Right lobe of liver (tissue), 6 donors: ENCODE measurements at regions not wholly inside any gene's neighbourhood (a gene's known extent, or its start where the extent isn't known, plus 50 kb on each side); places are given as distances from the start of the nearest gene placed in this dataset.
"Not testable (repeated sequence)": the region's sequence is repeated elsewhere in the genome, so short reads cannot be mapped to it uniquely, and the experiment has no call there.

Source experiments
- ATAC-seq, 4 donors: fragments of 200-7000 bp; cut with Tn5 transposase; one replicate each; pipeline ENCODE4 v1.9.1; 2020; ENCODE audit warnings: mild to moderate bottlenecking in 4 of 4, moderate library complexity in 4 of 4
- DNase-seq, 3 donors: peaks; one replicate each; pipeline ENCODE4 v3.0.0-alpha.2; 2020
- H3K27ac ChIP-seq, 3 donors: fragments of 200-600 bp; one replicate each; pipeline ENCODE4 v1.8.0; 2022
- H3K27me3 ChIP-seq, 2 donors: fragments of 200-600 bp; one replicate each; pipeline ENCODE4 v1.8.0; 2022
- H3K36me3 ChIP-seq, 4 donors: fragments of 200-600 bp; sonication (generic) in 1 of 4; one replicate each; pipeline versions ENCODE4 v1.5.1 to v1.8.0; 2017 to 2022; ENCODE audit warnings: control low read depth in 1 of 4
- H3K4me1 ChIP-seq, 4 donors: fragments of 200-600 bp; sonication (generic) in 1 of 4; one replicate each; pipeline versions ENCODE4 v1.5.1 to v1.8.0; 2017 to 2022; ENCODE audit warnings: control low read depth in 1 of 4
- H3K4me3 ChIP-seq, 3 donors: fragments of 200-600 bp; one replicate each; pipeline ENCODE4 v1.8.0; 2022
- H3K9me3 ChIP-seq, 4 donors: fragments of 200-600 bp; sonication (generic) in 1 of 4; one replicate each; pipeline versions ENCODE4 v1.5.1 to v1.8.0; 2017 to 2022; ENCODE audit warnings: control low read depth in 1 of 4
- POLR2A ChIP-seq: fragments of 450-650 bp; IDR thresholded peaks from one replicate; pipeline ENCODE4 v1.6.1; 2017; ENCODE audit warnings: antibody characterized with exemption, mild to moderate bottlenecking
- WGBS: methylation state at CpG from one replicate; pipeline ENCODE4 v1.1.6; 2018; ENCODE audit warnings: low coverage, low lambda C conversion rate; ENCODE audit not compliant: insufficient coverage; ENCODE audit errors: missing lambda C conversion rate; 5-methylcytosine and 5-hydroxymethylcytosine counted together
- intact Hi-C, 2 donors: fragments of 100-400 bp; cut with DNase I; formaldehyde crosslinking; loops; one replicate each; pipeline versions ENCODE4 v1.11.2 to v1.14.1; 2022
- TF ChIP-seq, protein P1 (sequence below), 4 donors: fragments of 200-600 bp in 3 of 4; fragments of 450-650 bp in 1 of 4; IDR thresholded peaks; one replicate each; pipeline versions ENCODE4 v1.5.1 to v1.8.0; 2016 to 2022; ENCODE audit warnings: antibody characterized with exemption in 4 of 4, mild to moderate bottlenecking in 2 of 4
- donor health status: DM: no; HTN: yes; CAD: no.
- donor health status: DM: no; HTN: no; CAD: no.
- donor health status: DM: no; HTN: no; CAD: no.
- donor health status: DM: no; HTN: yes; CAD: no.
- donor health status: DM: no; HTN: yes; CAD: no.

DNA sequence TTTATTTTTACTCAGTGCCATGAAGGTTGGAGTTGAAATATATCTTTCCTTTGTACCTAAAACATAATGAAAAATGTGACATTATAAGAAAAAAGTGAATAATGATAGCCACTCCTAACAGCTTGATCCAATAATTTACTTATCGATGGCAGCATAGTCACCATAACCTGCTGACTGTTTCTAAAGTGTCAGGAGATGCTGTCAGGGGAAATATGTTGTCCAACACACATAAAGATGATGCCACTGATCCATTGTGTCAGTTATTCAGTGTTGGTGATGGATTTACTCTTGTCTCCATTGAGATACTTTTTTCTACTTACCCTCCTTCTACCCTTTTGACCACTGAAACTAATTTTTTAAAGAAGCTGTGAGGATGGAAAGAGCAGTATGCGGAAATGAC lies 1006.9 kb upstream of the TMEFF2 start:
- 75% methylated on average over 2 of the region's 2 CpGs for WGBS
- Histone ChIP-seq H3K36me3 (no peaks in the 10 kb centered on the region), H3K4me1 (no peaks in the 10 kb centered on the region), H3K27me3 (no peaks in the 10 kb centered on the region), H3K4me3 (no peak overlapping the region), H3K9me3 (no peaks in the 10 kb centered on the region), H3K27ac (no peak overlapping the region)
- TF ChIP-seq, protein P1, sequence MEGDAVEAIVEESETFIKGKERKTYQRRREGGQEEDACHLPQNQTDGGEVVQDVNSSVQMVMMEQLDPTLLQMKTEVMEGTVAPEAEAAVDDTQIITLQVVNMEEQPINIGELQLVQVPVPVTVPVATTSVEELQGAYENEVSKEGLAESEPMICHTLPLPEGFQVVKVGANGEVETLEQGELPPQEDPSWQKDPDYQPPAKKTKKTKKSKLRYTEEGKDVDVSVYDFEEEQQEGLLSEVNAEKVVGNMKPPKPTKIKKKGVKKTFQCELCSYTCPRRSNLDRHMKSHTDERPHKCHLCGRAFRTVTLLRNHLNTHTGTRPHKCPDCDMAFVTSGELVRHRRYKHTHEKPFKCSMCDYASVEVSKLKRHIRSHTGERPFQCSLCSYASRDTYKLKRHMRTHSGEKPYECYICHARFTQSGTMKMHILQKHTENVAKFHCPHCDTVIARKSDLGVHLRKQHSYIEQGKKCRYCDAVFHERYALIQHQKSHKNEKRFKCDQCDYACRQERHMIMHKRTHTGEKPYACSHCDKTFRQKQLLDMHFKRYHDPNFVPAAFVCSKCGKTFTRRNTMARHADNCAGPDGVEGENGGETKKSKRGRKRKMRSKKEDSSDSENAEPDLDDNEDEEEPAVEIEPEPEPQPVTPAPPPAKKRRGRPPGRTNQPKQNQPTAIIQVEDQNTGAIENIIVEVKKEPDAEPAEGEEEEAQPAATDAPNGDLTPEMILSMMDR (IDR thresholded peaks at IDR 0.05): no peak
- no peak for TF ChIP-seq POLR2A
- ATAC-seq (no peak), DNase-seq (no peak)
- intact Hi-C loops: no loop called here

DNA sequence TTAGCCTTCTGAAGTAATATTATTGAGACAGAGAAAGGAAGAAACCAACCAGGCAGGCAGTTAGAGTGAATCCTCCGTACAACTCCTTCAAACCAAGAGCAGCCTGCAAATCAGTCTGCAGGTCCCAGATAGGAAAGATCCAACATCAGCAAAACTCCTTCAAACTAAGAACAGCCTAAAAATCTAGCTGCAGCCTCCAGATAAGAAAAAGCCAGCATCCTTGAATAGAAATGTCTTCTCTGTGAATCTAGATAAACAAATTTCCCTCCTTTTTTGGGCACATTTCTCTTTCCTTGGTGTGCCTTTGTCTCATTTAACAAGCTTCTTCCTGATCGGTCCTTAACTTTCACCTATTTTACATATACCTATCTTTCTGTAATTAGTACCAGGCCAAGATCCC lies 1004.6 kb upstream of the TMEFF2 start:
- Histone ChIP-seq H3K9me3 (no peaks in the 10 kb centered on the region), H3K4me3 (no peak overlapping the region), H3K27me3 (no peaks in the 10 kb centered on the region), H3K36me3 (no peaks in the 10 kb centered on the region), H3K4me1 (no peaks in the 10 kb centered on the region), H3K27ac (no peak overlapping the region)
- DNase-seq (no peak), ATAC-seq (no peak)
- intact Hi-C loops: no loop called here
- TF ChIP-seq, protein P1 (IDR thresholded peaks at IDR 0.05): no peak
- TF ChIP-seq POLR2A: no peak
- 75% methylated on average over 2 of the region's 2 CpGs for WGBS

DNA sequence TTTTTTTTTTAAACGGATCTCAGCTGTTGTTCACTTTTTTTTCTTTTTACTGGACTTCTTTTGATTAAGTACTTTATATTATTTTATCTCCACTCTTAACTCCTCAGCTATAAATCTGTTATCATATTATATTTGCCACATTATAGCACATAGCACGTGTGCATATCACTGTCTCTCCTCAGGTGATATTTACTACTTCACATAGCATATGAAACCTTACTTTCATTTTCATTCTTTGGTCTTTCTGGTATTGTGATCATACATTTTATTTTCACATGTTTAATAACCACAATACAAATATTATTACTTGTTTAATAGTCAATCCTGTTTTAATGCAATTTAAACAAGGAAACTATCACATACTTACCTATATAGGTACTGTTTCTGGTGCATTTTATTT lies 993.1 kb upstream of the TMEFF2 start:
- WGBS: 18% methylated on average over 2 of the region's 2 CpGs
- Histone ChIP-seq H3K4me1 (no peaks in the 10 kb centered on the region), H3K9me3 (no peaks in the 10 kb centered on the region), H3K4me3 (peak overlapping the region in 2 of 3 donors; percentile 7 to 17), H3K36me3 (no peaks in the 10 kb centered on the region), H3K27ac (no peak overlapping the region), H3K27me3 (no peaks in the 10 kb centered on the region)
- DNase-seq: no peak
- intact Hi-C loops: no loop called here
- TF ChIP-seq, protein P1 (IDR thresholded peaks at IDR 0.05): no peak
- TF ChIP-seq POLR2A: no peak
- peak in 1 of 4 donors; percentile 39 for ATAC-seq

DNA sequence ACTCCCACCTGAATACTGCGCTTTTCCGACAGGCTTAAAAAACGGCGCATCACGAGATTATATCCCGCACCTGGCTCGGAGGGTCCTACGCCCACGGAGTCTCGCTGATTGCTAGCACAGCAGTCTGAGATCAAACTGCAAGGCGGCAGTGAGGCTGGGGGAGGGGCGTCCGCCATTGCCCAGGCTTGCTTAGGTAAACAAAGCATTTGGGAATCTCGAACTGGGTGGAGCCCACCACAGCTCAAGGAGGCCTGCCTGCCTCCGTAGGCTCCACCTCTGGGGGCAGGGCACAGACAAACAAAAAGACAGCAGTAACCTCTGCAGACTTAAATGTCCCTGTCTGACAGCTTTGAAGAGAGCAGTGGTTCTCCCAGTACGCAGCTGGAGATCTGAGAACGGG lies 976.2 kb upstream of the TMEFF2 start:
- H3K4me3 ChIP-seq, H3K27me3 ChIP-seq, H3K9me3 ChIP-seq, H3K36me3 ChIP-seq, DNase-seq, H3K27ac ChIP-seq, H3K4me1 ChIP-seq, intact Hi-C loops, ATAC-seq: not testable (repeated sequence)
- no CpG with 5 or more reads among the region's 17 CpGs for WGBS

DNA sequence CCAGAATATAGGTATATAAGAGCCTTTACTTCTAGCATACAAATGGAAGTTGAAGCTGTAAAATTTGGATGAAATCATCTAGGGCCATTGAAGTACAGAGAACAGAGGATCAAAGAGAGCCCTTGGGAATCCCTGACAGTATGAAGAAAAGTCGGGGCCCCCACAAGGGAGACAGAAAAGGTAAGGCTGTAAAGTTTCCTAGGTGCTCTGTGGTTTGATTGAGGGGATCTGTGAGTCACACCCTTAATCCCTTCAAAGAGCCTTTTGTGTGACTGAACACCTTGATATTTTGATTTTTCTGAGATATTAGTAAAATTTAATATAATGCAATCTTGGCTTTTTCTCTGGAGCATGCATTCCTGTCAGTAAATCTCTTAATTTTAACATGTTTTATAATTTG lies 961.7 kb upstream of the TMEFF2 start:
- no peaks in the 10 kb centered on the region for H3K27me3 ChIP-seq
- H3K4me1 ChIP-seq: no peaks in the 10 kb centered on the region
- no peak for ATAC-seq
- TF ChIP-seq, protein P1 (IDR thresholded peaks at IDR 0.05): no peak
- no peak for TF ChIP-seq POLR2A
- WGBS: 50% methylated on average over 1 of the region's 1 CpG
- no peak overlapping the region for H3K4me3 ChIP-seq
- H3K27ac ChIP-seq: no peak overlapping the region
- no peaks in the 10 kb centered on the region for H3K9me3 ChIP-seq
- intact Hi-C loops: no loop called here
- DNase-seq: no peak
- H3K36me3 ChIP-seq: no peaks in the 10 kb centered on the region
